HG03442 (cell line): ENCODE measurements at regions not wholly inside any gene's neighbourhood (a gene's known extent, or its start where the extent isn't known, plus 50 kb on each side); places are given as distances from the start of the nearest gene placed in this dataset.

ENCODE experiments used
- ATAC-seq: cut with Tn5 transposase; IDR thresholded peaks from one replicate; pipeline ENCODE4 v1.9.1; 2021; ENCODE audit warnings: mild to moderate bottlenecking, moderate library complexity; ENCODE audit not compliant: unreplicated experiment

DNA sequence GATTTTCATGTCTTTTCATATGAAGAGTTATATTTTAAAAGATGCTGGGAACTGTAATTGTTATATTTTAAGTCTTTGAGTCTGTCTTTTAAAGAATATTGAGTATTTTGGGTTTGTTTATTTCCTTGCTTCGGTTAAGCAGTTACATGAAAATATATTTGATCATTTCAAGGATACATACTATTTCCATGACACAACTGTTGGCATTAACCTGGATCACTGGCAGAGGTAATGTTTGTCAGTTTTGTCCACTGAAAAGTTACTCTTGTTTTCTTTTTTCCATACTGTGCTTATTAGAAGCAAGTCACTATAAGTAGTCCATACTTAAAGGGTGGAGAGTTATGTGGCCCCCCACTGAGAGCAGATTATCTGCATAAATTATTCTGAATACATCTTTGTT lies 1142.0 kb upstream of the TMEFF2 start:
- no peak for ATAC-seq

DNA sequence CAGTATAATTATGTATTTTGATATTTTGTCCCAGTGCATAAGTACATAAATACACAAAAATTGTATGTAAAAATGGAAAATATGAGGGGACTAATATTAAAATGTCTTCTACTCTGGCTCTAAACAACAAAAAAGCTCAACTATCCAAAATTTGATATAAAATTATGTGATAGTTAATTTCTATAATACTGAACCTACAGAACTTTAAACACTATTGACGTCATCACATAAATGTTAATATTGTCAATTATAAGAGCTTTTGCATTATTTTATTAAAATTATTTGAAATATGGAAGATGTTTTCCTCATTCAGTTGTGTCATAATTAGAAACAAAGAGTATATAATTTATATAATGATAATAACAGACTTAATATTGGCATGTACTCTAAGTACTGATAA lies 1139.7 kb upstream of the TMEFF2 start:
- ATAC-seq: no peak

DNA sequence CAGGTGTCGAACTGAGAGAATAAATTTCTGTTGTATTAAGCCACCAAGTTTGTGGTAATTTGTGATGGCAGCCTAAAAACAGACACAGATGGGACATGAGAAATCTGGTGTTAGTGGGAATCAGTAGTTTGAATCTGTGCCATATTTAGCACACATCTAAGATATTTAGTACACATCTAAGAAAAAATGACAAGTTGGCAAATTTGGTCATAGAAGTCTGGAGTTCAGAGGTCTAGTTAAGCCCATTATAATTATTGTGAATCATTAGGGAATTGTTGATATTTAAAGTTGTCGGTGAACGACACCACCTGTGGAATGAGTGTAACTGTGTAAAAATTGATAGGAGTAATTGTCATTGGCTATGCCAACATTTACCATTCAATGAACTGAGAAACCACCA lies 1138.8 kb upstream of the TMEFF2 start:
- ATAC-seq: no peak

DNA sequence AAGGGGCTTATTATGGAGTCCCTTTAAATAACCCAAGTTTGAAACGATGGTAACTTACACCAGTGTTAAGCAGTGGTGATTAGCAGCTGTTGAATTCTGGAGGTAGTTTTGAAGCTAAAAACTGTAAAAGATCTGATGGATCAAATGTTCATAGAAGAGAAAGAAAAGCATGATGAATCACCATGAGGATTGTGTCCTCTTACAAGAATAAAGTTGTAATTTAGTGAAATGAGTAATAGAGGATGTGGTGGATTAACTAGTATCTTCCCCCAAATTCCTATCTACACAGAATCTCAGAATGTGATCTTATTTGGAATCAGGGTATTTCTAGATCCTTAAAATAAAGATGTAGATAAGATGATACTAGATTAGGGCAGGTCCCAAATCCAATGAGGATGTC lies 1138.2 kb upstream of the TMEFF2 start:
- ATAC-seq: no peak

DNA sequence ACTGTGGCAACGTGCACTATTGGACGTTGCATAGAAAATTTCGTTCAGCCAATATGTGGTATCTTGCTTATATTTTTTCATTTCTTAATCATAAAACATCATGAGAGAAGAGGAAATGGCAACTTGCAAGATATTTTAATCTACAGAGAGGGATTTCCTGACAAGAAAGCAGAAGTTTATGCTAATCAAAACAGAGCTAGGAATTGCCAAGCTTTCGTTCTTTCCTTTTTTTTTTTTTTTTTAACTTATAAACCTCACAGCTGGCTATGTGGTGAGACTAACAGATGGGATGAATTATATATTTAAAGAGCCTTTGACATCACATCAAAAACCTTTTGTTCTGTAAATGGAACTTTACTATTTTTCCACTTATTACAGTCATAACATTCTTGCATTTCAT lies 1136.9 kb upstream of the TMEFF2 start:
- ATAC-seq: no peak

DNA sequence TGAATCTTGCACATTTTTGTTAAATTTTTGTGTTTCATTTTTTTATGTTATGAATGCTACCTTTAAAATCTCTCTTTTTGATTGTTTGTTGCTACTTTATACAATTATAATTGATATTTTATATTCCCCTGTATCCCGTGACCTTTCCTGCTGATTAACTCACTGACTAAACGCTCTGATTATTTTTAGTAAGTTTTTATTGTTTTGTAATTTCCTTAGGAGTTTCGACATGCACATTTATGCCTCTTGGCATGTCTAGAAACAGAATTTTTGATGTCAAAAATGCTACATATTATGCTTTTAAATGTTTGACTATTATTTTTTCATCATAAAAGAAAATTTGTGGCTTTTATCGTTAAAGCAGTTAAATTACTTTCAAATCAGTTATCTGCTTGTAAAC lies 1131.6 kb upstream of the TMEFF2 start:
- ATAC-seq: no peak

DNA sequence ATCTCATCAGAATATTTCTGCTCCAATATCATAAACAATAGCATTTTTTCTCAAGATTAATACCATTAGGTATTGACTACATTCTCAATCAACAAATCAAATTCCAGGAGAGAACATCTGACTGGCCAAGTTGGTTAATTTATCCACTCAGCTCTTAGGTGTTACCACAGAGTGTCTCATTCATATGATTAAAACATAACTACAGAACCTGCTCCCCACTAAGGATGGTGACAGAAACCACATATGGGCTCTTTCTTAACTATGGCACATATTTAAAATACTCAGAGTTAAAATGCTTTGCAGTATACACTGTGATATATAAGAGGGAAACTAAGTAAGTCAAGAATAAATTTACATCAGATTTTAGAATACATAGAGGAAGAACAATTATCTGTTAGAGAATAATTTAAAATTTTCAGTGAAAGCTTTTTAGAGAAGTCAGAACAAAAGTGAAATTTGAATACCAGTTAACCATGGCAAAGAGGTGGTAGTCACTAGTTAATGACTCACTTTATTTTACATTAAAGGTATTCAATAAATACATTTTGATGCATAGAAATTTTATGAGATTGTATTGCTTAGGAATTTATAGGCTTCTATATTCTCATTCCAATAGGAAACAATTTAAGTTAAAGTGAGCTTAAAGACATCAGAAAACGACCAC lies 1120.8 kb upstream of the TMEFF2 start:
- ATAC-seq: peak; percentile 56

DNA sequence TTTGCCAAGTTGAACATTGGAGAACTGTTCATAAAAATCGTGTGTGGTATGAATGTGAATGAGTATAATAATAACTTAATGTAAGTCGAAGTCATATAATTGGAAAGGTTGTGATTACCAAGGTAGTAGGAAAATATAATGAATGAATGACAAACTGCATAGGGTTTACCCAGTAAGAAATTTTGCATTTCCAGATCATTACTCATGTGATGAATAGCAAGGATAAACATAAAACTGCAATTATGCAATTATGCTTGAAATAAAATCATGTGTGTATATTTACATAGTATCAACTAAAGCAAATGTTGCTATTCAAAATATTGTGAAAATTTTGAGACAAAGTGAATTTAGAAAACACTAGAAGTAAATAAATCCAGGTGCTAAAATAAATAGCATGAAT lies 1108.7 kb upstream of the TMEFF2 start:
- ATAC-seq: no peak

DNA sequence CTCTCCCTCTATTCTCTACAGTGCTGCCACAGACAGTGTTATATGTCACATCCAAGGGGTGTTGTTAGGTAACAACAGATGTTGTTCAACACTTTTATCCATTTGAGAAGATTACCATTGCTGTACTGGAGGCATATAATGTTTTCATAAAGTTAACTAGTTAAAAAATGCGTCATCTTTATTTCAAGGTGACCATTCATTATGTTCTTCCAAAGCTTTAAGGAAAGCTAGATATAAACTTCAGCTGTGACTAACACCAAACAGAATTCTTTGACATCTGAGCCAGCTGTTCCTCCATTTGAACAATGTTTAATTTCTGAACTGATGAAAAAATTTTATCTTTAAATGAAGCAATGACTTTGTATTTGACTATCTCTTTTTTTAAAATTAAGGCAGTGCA lies 1099.6 kb upstream of the TMEFF2 start:
- no peak for ATAC-seq

DNA sequence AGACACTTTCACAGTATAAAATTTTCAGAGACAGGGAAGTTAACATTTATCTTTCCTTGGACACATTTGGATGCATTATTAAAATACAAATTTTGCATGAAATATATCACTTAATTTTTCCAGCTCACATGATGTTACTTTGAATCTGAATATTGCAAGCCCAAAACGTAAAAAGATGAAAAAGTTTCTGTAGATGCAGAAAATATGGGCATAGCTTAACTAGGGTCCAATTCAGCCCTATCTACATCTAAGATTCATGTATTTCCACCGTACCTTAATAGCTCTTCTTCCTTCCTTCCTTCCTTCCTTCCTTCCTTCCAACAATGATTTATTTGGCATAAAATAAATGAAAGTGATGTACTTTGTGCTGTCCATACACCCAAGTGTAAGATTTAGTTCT lies 1084.6 kb upstream of the TMEFF2 start:
- no peak for ATAC-seq

DNA sequence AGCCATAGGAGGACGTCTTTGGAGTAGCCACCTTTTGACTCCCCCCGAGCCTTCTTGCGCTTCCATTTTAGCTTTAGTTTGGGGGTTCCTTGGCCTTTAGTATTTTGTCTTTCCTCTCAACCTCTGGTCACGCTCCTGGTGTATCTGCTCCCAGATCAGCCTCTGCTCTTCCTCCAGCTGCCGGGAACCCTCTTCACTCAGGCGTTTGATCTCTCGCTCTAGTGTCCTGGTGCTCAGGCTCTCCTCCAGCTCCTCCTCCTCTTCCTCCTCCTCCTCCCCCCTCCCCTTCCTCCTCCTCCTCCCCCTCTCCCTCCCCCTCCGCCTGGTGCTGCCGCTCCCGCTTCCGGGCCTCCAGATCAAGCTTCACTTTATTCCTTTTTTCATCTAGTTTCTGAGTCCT lies 1082.3 kb upstream of the TMEFF2 start:
- ATAC-seq: no peak

DNA sequence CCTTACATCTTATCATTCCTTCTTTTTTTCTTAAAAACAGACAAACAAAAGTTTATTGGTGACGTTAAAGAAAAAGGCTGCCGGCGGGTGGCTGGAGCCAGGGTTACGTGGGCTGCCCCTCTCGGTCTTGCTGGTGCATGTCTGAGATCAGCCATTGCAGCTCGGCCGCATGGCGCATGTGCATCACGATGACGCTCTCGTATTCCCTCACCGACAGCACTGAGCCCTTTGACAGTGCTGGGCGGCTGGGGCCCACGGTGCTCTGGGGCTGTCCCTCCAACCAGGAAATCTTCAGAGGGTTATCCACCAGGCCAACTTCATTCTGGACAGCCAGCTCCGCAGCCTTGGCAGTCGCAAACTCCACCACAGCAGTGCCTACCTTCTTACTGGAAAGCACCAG lies 1081.8 kb upstream of the TMEFF2 start:
- no peak for ATAC-seq

DNA sequence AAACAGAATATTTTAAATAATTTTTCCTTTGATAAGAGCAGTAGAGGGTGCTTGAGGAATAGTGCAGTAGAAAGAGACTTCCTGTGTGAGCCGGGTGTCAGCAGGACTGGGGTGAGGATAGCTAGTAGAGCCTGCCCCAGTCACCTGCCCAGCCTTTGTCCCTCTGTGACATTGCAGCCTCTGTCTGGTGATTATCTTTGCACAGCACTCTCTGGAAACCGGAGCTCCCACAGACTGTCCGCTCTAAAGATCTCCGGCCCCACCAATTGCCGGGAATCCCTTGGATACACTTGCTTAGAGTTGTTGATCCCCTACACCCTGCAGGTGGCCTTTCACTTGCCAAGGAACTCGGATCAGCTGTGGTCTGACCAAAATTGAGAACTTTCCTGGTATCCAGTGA lies 1081.3 kb upstream of the TMEFF2 start:
- no peak for ATAC-seq

DNA sequence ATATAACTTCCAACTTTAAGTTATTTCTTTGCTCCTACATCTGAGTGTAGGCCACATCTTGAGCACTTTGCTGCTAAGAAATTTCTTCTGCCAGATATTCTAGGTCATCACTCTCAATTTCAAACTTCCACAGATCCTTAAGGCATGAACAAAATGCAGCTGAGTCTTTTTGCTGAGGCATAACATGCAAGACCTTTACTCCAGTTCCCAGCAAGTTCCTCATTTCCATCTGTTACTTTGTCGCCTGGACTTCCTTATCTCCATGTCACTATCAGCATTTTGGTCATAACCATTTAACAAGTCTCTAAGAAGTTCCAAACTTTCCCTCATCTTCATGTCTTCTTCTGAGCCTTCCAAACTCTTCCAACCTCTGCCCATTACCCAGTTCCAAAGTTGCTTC lies 1077.3 kb upstream of the TMEFF2 start:
- no peak for ATAC-seq

DNA sequence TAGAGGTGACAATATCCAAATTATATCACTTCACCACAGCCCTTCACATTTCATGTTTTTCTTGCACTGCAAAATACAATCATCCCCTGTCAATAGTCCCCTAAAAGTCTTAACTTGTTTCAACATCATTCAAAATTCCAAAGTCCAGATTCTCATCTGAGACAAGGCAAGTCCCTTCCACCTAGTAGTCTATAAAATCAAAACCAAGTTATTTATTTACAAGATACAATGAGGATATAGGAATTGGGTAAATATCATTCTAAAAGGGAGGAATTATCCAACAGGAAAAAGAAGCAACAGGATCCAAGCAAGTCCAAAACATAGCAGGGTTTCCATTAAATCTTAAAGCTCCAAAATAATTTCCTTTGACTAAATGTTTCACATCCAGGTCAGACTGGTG lies 1076.1 kb upstream of the TMEFF2 start:
- no peak for ATAC-seq

DNA sequence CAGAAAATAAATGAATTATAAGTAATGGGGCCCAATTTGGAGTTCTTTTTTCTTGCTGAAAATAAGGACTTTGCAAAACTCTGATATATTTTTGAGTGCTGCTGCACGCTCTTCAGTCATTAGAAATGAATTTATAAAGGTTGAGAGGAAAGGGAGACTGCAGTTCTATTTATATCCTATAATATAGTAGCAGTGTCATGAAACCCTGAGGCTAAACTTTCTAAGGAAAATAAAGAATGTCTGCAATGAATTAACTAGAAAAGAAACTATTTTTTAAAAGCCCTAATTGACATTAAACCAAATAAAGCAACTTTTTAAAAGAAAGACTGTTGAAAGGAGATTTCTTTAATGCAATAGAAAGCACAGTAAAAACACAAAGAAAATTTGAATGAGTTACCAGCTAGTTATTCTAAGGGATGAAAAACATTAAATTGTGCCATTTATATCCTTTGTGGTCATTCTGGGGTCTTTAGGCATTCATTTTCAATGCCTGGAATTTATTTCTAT lies 1072.8 kb upstream of the TMEFF2 start:
- ATAC-seq: no peak

DNA sequence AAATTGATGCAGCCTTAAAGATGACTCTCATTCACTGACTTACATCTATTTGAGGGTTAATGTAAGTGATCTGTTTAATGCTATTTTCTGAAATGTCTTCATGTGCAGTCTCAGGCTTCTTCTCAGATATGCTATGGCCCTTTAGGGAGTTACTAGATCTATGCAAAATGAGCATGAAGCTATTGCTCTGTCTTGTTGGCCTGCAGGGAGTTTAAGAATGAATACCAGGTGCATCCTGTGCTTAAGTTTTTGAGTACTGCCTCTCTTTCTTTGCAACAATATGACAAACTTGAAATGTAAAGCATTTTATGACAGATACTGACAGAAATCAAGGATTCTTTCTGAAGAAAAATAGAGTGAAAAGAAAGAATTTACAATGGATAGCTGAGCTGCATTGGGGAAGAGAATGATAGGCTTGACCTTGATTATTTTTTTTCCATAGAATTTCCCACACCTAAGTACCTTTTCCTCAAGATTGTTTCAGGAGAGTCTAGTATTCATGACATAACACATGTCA lies 1058.3 kb upstream of the TMEFF2 start:
- no peak for ATAC-seq

DNA sequence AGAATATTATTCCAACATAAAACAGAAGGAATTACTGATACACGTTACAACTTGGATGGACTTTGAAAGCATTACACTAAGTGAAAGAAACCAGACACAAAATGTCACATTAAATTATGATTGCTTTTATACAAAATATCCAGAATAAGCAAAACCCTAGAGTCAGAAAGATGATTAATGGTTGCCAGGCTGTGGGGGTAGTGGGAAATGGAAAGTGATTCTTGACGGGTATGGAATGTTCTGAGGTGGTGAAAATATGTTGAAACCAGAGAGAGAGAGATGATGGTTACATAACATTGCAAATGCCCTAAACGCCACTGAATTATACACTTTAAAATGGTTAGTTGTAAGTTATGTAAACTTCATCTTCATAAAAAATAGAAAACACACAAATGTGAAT lies 1057.2 kb upstream of the TMEFF2 start:
- no peak for ATAC-seq

DNA sequence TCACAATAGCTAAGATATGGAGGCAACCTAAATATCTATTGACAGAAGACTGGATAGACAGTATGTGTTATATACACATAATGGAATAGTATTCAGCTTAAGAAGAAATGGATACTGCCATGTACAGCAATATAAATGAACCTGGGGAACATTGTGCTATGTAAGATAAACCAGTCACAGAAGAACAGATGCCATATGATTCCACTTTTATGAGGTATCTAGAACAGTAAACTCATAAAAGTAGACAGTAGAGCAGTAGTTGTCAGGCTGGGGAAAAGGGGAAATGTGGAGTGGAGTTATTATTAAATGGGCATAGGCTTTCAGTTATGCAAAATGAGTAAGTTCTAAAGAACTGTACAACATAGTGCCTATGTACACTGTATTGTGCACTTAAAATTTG lies 1055.7 kb upstream of the TMEFF2 start:
- no peak for ATAC-seq

DNA sequence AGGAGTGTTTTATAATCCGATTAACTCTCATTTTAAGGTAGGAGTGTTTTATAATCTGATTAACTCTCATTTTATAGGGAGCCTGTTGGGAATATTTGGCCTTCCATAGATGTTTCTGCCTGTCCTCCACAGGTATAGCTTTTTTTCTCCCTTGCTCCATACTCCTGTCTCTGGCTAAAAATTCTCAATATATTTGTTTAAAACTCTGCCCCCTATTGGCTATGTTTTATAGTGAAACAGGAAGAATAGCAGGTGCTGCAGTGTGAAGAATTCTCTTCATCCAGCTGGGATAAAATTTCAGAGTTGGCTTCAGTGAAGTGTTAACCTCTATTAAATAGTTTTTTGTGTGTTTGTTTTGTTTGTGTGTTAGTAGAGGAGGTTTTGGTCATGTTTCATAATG lies 1046.0 kb upstream of the TMEFF2 start:
- ATAC-seq: peak; percentile 70

DNA sequence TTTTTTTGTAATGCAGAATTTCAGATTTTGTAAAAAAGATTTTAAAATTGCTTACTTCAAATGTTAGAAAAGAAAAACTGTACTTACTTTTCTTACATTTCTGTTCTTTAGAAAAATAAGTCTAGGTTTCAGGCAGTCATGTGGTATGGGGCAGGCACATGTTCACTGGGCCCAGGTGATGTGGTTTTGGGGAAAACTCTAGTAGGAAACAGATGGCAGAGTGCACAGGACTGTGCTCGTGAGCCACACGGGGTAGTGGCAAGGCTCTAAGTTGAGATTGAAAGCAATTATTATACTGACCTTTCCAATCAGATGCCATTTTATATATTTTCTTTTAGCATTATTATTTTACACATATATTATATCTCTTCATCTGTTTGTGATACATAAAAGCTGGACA lies 1036.9 kb upstream of the TMEFF2 start:
- ATAC-seq: no peak

DNA sequence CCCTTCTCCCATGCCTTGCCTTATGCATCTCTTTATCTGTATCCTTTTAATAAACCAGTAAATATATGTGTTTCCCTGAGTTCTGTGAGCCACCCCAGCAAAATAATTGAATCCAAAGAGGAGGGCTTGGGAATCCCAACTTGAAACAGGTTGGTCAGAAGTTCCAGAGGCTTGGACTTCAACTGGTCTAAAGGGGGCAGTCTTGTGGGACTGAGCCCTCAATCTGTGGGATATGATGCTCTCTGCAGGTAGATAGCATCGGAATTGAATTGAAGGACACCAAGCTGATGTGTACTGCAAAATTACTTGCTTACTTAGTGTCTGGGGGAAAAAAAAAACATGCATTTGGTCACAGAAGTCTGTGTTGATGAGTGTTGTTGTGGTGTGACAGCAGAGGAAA lies 1033.5 kb upstream of the TMEFF2 start:
- ATAC-seq: no peak

DNA sequence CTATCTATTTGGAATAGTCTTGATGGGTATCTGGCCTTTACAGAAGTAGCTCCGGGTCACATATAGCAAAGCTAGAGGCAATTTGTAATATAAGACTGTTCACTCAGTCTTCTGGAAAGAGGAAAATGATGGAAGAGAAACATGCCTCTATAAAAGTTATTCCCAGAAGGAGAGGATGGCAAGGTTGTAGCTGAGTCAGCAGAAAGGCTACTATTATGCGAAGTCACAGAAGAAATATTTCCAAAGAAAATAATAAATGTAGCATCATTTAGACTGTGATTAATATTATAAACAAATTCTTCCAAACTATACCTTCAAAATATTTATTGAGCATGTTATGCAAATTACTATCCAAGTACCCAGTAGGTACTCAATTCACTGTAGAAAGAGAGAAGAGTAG lies 1027.7 kb upstream of the TMEFF2 start:
- ATAC-seq: no peak
